HAP-1 (cell line): ENCODE measurements at regions not wholly inside any gene's neighbourhood (a gene's known extent, or its start where the extent isn't known, plus 50 kb on each side); places are given as distances from the start of the nearest gene placed in this dataset.

Experiments used
- DNase-seq, 2 experiments: peaks; one replicate each; pipeline ENCODE4 v3.0.0-alpha.2; 2016 to 2020; ENCODE audit warnings: low spot score in 2 of 2
- H3K27me3 ChIP-seq: fragments of 250-450 bp; sonication (Bioruptor Pico); 2 replicates; pipeline ENCODE4 v1.5.1; 2020; ENCODE audit warnings: low read depth, mild to moderate bottlenecking, moderate library complexity
- H3K36me3 ChIP-seq: fragments of 250-450 bp; sonication (Bioruptor Pico); replicated peaks from 2 replicates; pipeline ENCODE4 v1.5.1; 2020; ENCODE audit warnings: mild to moderate bottlenecking
- H3K4me1 ChIP-seq: fragments of 250-450 bp; sonication (Bioruptor Pico); 2 replicates; pipeline ENCODE4 v1.5.1; 2020; ENCODE audit warnings: mild to moderate bottlenecking
- H3K4me3 ChIP-seq: fragments of 250-450 bp; sonication (Bioruptor Pico); 2 replicates; pipeline ENCODE4 v1.5.1; 2020; ENCODE audit warnings: mild to moderate bottlenecking, moderate library complexity
- H3K9me3 ChIP-seq: fragments of 250-450 bp; sonication (Bioruptor Pico); 2 replicates; pipeline ENCODE4 v1.5.1; 2020; ENCODE audit warnings: mild to moderate bottlenecking, moderate library complexity
- in situ Hi-C: fragments of 300-500 bp; cut with MboI; formaldehyde crosslinking; loops from 3 replicates; pipeline ENCODE4 v1.14.3; 2020; ENCODE audit warnings: low sequenced_read_pairs, inconsistent platforms, mixed read lengths

DNA sequence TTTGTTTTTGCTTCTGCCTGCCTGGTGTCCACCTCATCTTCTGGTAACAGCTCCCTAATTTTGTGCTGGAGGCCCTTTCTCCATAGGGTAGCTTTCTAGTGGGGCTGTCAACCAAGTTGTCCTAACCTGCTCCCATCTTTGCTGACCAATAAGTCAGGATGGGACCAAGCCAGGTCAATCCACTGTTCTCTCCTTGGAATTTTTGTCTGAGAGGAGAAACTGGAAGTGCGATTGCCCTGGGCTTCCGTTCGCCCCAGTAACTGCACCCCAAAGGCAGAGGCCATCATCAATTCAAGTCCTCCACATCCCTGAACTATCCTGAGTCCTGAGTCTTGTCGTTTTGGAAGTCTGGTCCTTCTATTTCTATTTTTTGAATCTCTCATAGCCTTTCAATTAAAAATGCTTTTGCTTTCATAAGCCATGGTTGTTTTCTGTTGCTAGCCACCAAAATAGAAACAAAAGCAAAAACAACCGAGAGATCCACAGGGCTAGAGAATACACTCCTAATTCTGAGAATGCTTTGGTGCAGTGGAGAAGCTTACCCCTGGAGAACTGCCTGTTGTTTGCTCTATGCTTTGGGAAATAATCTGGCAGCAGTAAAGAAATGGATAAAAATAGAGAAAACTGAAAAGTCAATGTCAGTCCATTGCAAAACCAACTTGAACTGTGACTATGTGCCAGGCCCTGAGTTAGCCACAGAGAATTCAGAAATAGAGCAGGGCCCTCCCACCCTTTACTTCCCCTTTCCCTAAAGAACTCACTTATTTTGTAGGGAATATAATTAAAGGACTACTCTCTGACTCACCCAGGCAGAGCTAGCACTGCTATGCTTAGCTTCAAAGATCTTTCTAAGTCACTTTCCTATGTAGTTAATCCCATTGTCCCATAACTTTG lies 368.1 kb downstream of the CXCL12 start:
- Histone ChIP-seq H3K4me1 (no peaks in the 10 kb centered on the region), H3K9me3 (no peaks in the 10 kb centered on the region), H3K4me3 (no peak overlapping the region), H3K36me3 (no peaks in the 10 kb centered on the region), H3K27me3 (no peaks in the 10 kb centered on the region)
- DNase-seq, result no peak
- in situ Hi-C loops, result no loop called here

DNA sequence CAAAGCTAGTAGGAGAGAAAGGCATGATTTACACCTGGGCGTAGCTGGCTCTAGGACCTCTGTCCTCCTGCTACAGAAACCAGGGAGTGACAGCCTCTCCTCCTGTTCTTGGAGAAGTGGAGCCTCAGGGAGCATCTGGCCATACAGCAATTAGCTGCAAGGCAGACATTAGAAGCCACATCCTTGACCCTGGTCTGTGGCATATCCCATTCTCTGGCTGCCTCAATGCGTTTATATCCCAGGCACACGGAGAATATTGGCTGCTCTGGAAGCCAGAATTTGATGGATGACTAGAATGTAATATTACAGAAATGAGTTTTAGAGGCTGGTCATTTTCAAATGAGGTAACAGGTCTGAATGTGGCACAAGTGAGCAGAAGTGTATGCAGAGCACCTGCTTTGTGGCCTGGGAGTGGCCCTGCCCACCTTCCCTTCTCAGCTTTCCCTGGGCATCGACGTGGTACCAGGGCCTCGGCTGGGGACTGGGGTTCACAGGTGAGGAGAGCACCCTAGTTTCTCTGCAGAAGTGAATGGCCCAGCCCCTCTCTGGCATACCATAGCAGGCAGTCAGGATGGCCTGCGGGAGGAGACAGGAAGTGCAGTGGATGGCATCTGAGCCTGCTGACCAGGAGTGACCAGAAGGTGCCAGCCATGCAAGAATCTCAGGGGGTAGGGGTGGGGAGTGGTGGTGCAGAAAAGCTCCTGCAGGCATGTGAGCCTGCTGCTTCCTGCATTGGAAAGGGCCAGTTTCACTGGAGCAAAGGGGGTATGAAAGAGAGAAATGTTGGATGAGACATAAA lies 367.2 kb upstream of the ZNF32 start:
- no peaks in the 10 kb centered on the region for H3K9me3 ChIP-seq
- no peaks in the 10 kb centered on the region for H3K4me1 ChIP-seq
- H3K27me3 ChIP-seq, result no peaks in the 10 kb centered on the region
- DNase-seq, result no peak
- H3K4me3 ChIP-seq, result no peak overlapping the region
- H3K36me3 ChIP-seq, result no peaks in the 10 kb centered on the region
- in situ Hi-C loops, result no loop called here

DNA sequence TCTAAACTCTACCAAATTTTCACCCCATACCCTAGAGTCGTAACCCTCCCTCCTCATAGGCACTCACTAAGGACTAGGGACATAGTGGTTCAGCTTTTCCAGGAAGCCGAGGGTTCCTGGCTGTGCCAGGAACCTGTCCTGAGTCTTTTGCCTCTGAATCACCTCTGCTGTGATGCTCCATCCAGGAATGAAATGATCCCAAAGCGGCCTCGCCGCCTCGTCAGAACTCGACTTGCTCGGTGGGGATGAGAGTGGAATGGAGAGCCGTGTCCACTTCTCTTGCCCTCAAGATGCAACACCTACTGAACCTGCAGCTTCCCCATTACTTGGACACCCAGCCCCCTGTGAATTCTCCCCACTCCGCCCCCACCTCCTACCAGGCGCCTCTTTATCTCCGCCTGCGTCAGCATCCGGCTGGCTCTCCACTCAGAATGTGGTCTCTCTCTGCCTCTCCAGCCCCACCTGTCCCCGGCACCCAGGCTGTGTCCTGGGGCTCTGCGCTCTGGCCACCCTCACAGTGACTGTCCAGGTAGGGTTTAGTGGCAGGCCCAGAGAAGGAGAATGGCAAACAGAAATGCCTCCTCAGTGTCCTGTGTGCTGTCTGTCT lies 366.1 kb upstream of the ZNF32 start:
- Histone ChIP-seq H3K36me3 (no peaks in the 10 kb centered on the region), H3K4me3 (no peak overlapping the region), H3K9me3 (no peaks in the 10 kb centered on the region), H3K4me1 (no peaks in the 10 kb centered on the region), H3K27me3 (no peaks in the 10 kb centered on the region)
- no peak for DNase-seq
- in situ Hi-C loops, result no loop called here

DNA sequence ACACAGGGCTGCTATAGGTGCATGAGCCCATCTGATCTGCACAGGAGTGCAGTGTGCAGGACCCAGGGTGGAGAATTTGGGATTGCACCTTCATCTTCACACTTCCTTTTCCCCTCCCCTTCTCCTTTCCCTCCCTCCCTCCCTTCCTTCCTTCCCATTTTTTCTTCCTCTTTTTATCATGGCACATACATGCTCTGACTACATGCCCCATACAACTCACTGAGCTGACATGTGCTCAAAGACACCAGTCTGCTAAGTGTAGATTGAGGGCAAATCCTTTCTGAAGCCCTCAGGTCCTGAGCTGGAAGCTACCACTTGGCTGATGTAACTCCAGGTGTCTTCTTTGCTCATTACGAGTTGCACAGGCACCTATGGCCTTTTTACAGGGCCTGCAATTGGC lies 365.3 kb upstream of the ZNF32 start:
- Histone ChIP-seq H3K4me1 (no peaks in the 10 kb centered on the region), H3K36me3 (no peaks in the 10 kb centered on the region), H3K9me3 (no peaks in the 10 kb centered on the region), H3K27me3 (no peaks in the 10 kb centered on the region), H3K4me3 (no peak overlapping the region)
- DNase-seq, result no peak
- in situ Hi-C loops, result no loop called here

DNA sequence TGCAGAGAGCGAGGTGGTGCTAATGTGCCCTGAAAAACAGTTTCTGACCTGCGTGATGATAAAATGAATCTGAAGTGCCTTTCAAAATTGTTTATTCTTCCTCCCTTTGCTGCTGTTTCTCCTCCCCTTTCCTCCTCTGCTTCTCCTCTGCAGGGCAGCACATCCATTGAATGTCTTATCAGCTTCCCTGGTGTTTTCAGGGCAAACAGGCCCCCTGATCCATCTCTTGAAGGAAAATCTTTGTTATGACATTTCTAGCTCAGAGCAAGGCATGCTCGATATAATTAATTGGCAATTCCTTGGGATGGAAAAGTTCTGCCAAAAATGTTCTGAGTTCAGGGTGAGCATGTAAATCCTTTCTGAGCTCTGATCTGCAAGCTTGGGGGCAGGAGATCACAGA lies 364.2 kb upstream of the ZNF32 start:
- H3K4me3 ChIP-seq, result no peak overlapping the region
- no peaks in the 10 kb centered on the region for H3K27me3 ChIP-seq
- H3K36me3 ChIP-seq, result no peaks in the 10 kb centered on the region
- H3K4me1 ChIP-seq, result no peaks in the 10 kb centered on the region
- in situ Hi-C loops, result no loop called here
- H3K9me3 ChIP-seq, result no peaks in the 10 kb centered on the region
- DNase-seq, result no peak

DNA sequence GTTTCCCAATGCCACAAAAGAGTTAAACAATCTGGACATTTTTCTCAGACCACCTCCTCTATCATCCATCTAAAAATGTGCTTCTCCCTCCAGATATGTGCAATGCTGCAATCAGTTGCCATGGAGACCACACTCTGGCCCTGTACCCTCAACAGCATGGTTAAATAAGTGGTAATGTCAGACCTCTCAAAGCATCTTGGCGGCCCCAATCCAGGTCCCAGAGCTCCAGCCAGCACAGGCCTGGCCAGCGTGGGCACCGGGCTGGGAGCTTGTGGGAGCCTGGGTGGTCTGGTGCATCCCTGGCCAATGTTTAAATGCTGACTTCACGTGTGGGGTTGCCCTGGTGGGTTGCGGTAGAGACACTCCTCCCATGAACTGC lies 362.9 kb upstream of the ZNF32 start:
- Histone ChIP-seq H3K36me3 (no peaks in the 10 kb centered on the region), H3K4me3 (no peak overlapping the region), H3K27me3 (no peaks in the 10 kb centered on the region), H3K9me3 (no peaks in the 10 kb centered on the region), H3K4me1 (no peaks in the 10 kb centered on the region)
- DNase-seq, result no peak
- in situ Hi-C loops, result no loop called here

DNA sequence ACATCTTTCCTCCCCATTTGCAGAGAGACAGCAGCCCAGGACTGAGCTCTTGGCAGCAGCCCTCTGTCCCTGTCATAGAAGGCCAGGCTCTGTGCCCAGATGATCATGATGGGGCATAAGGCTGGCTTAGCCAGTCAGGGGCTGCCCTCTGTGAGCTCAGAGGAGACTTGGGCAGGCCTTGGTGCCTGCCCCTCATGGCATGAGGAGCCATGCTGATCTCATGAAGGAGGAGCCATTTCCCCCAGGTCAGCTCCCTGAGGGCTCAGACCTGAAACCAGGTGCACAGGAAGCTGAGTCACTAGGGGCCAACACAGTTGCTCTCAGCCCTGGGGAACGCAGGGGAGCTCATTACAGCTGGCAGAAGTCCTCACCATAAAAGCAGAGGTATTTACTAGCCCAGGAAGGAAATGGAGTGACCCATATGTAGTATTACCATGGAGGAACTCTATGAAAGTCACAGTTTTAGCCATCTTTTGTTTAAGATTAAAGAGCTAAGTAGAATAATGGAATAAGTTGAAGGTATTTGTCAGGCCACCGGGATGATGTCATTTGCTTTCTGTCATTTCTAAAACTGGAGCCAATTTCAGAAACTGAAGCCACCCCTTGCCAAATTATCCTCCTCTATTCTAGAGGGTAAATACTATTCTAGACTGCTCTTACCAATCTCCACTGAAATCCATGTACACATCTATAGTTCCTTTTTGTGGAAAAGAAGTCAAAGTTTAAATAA lies 362.4 kb upstream of the ZNF32 start:
- H3K27me3 ChIP-seq, result no peaks in the 10 kb centered on the region
- H3K36me3 ChIP-seq, result no peaks in the 10 kb centered on the region
- H3K9me3 ChIP-seq, result no peaks in the 10 kb centered on the region
- DNase-seq, result no peak
- in situ Hi-C loops, result no loop called here
- H3K4me1 ChIP-seq, result no peaks in the 10 kb centered on the region
- no peak overlapping the region for H3K4me3 ChIP-seq

DNA sequence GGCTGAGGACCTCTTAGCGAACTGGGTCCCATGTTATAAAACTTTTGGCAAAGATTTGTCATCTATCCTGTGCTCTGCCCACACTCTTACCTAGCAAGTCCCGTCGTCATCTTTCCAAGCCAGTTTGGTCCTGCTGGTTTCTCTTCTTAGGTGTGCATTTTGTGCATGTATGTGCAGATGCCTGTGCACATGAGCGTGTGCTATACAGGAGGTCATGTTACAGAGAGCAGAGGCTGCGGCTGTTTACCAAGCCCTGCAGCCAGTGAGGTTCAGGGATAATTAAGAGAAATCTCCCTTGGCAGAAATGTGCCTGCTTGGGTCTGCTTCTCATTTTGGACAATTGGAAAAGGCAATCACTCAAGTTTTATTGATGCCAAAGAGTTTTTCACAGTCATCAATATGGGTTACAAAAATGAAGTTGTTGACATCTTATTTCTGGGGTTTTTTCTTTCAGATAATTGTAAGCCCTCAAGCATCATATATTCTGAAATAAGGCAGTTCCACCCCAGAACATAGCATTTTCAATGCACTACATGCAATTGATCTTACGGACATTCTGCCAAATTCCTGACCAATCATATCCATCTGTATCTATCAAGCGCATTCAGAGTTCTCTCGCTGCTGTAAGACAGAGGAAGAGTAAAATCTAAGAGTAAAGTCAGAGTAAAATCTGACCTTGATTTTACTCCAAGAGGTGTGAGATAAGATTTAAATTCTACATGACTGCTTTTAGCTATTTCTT lies 361.4 kb upstream of the ZNF32 start:
- H3K4me1 ChIP-seq, result no peaks in the 10 kb centered on the region
- H3K9me3 ChIP-seq, result no peaks in the 10 kb centered on the region
- no peak overlapping the region for H3K4me3 ChIP-seq
- in situ Hi-C loops, result no loop called here
- no peaks in the 10 kb centered on the region for H3K36me3 ChIP-seq
- DNase-seq, result no peak
- H3K27me3 ChIP-seq, result no peaks in the 10 kb centered on the region

DNA sequence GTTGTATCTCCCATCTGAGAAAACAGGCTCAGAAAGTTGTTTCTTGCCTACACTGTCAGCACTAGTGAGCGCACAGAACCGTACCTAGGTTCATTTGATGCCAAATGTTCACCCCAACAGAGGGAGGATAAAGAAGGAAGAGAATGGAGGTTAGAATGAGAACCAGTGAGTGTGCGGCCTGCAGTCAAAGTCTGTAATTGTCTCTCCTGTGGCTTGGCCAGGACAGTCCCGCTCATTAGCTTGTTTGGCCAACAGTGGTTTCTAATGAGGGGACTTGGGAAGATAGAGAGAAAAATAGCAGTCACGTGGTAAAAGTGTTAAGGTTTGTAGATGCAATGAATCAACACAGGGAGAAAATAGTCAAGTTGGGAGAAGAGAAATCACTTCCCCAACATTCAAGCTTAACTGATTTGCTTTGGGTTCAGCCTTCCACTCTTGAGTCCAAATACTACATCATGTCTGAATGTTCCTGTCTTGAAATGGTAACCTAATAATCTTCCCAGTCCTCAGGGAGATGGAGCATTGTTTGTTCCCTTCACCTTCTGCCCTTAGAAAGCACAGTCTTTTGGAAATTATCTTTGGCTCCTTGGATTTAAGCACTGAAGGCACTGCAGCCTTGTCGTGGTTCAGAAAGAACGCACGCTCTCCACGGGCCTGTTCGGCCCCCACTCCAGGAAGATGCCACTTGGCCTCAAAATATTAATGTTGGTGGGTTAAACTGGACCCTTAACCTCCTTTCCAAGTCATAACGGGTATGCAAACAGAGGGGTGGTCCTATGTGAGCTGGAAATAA lies 360.4 kb upstream of the ZNF32 start:
- Histone ChIP-seq H3K36me3 (no peaks in the 10 kb centered on the region), H3K27me3 (no peaks in the 10 kb centered on the region), H3K9me3 (no peaks in the 10 kb centered on the region), H3K4me1 (no peaks in the 10 kb centered on the region), H3K4me3 (no peak overlapping the region)
- in situ Hi-C loops, result no loop called here
- no peak for DNase-seq

DNA sequence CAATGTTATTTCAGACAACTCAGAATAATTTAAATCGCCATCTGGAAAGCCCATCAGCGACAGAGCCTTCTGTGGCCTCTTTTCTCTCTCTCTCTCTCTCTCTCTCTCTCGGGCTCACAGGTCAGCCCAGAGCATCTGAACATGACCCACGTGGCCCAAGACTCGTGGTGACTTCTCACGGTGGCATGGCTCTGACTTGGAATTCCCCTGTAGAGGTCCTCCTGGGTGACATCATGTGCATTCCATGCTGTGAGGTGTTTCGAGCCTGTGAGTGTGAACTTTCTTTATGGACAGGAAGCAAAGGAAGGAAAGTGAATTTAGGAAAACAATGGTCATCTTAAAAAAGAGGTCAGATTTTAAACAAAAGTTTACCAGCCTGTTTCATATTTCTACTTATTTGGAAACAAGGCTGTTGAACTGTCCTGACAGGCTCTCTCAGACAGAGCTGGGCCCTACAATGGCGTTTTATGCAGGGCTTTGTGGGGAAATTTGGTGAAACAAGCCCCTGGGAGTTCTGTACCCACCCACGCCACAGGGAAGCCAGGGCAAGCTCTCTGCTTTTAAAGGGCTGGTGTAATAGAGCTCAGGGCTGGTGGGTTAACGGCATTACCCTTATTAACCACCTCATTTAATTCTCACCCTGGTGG lies 359.7 kb upstream of the ZNF32 start:
- no peaks in the 10 kb centered on the region for H3K27me3 ChIP-seq
- H3K36me3 ChIP-seq, result no peaks in the 10 kb centered on the region
- no peak overlapping the region for H3K4me3 ChIP-seq
- no peaks in the 10 kb centered on the region for H3K4me1 ChIP-seq
- in situ Hi-C loops, result no loop called here
- DNase-seq, result no peak
- no peaks in the 10 kb centered on the region for H3K9me3 ChIP-seq

DNA sequence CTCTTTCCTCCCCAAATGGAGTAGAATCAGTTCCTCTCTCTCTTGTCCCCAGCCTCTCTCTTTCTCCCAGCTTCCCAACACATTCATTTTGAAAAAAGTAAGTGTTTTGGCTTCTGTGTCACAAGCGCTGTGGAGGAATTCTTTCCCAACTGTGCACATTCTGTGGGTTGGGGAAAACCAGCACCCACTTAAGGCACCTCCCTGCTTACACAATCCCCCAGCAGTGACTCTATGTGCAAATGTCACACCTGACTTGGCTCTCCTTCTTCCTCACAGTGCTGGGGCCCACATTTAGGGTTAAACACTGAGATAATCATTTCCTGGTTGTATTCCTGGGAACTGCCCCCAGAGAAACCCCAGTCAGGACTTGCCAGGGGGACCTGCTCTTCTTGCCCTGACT lies 358.1 kb upstream of the ZNF32 start:
- DNase-seq, result no peak
- no peaks in the 10 kb centered on the region for H3K9me3 ChIP-seq
- H3K27me3 ChIP-seq, result no peaks in the 10 kb centered on the region
- H3K4me3 ChIP-seq, result no peak overlapping the region
- H3K4me1 ChIP-seq, result no peaks in the 10 kb centered on the region
- no peaks in the 10 kb centered on the region for H3K36me3 ChIP-seq
- in situ Hi-C loops, result no loop called here

DNA sequence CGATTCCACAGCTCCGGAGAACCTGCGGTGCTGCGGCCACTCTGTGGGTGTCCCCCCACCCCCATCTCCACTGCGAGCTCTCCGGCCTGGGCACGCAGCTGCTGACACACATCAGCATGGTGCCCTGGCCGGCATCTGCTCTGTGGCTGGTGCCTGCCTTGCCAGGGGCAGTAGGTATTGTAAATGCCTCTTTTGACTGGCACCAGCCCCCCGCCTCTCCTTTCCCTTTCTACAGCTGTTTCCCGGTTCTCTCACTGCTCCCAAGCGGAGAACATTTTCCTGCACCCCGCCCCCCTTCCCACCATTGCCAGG lies 357.1 kb upstream of the ZNF32 start:
- H3K4me3 ChIP-seq, result no peak overlapping the region
- H3K36me3 ChIP-seq, result no peaks in the 10 kb centered on the region
- H3K9me3 ChIP-seq, result no peaks in the 10 kb centered on the region
- H3K4me1 ChIP-seq, result no peaks in the 10 kb centered on the region
- in situ Hi-C loops, result no loop called here
- no peak for DNase-seq
- no peaks in the 10 kb centered on the region for H3K27me3 ChIP-seq
